AML-193 (cell line): ENCODE measurements at regions not wholly inside any gene's neighbourhood (a gene's known extent, or its start where the extent isn't known, plus 50 kb on each side); places are given as distances from the start of the nearest gene placed in this dataset.

Experiments used
- DNase-seq, 2 experiments: peaks; one replicate each; lab custom pipeline; 2025; lab: John Stamatoyannopoulos, UW

DNA sequence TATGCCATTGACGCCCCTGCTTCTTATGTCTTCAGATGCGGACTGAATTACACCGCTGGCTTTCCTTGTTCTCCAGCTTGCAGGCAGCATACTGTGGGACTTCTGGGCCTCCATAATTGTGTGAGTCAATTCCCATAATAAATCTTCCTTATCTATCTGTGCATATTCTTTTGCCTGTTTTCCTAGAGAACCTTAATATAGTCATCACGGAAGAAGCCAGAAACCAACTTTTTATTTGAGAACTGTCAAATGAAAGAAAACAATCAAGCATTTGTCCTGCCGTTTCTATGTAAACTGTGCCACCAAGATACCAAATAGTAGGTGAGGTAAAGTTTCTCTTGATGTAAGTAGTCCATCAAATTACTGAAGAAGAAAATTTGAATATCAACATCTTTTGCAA, 51.8 kb upstream of the B3GALNT1 start:
- no peak for DNase-seq

DNA sequence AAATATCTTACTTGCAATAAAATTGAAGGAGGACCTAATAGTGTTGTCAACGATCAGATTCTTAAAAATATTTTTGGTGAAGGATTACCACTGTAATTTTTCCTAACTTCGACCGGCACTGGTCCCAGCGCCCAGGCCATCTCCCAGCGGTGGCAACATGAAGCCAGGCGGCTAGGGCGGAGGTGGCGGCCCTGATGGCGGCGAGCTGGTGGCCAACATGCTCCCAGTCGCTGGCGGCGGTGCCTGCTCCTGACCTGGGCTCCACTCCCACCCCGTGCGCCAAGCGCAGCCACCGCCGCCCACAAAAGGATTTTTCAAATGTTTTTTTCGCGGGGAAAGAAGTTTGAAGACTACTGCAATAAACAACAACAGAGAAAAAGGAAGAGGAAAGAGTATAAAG, 56.5 kb upstream of the B3GALNT1 start:
- no peak for DNase-seq

DNA sequence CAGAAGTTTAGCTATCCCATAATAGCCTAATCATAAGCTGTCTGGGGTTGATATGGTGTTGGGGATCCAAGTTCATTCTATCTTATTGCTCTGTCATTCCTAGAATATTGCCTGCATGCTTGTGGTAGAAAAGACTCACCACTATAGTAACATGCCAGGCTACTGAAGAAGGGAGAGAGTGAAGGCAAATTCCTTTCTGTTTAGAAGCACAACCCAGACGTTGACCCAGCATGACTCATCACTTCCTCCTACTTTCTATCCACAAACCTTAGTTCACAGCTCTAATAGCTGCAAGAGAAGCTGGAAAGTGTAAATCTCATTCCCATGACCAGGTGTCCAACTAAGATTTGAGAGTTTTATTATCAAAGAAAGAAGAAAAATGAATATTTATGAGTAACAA, 57.8 kb upstream of the NMD3 start:
- DNase-seq = peak in 1 of 2 experiments; percentile 11

DNA sequence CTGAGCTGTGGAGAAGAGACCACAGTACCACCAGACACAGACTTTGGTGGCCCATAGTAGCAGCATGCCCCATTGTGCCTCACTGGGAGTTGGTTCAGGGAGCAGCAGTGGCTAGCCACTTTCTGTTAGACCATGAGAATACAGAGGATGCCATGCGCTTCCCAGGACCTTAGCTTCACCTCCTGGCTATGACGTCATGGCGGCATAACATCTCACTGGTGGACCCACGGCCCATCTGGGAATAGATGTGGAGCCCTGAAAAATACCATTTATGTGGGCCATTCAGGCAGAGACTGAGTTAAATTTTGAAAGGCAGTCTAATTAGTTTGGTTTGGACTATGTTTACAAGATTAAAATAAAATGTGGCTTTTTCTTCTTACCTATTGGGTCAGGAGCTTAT, 55.1 kb upstream of the NMD3 start:
- DNase-seq = no peak

DNA sequence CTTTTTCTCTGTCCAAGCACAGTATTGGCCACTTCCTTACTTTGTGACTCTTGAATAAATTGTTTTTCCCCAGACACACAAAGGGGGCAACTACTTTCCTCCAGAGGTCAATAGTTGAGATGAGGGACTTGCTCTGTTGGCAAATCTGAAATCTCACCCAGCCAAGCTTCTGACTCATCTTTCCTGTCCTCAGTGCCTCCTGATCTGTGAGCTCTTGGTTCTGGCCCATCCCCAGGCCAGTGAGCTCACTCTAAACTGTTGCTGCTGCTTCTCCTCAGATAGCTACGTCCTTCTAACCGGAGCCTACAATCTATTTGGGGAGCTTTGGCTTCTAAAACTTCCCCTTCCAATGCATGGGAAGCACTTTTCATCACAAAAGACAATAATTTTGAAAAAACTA, 50.0 kb upstream of the NMD3 start:
- peak in 1 of 2 experiments; percentile 16 for DNase-seq
